ENCODE measurements at regions not wholly inside any gene's neighbourhood (a gene's known extent, or its start where the extent isn't known, plus 50 kb on each side); places are given as distances from the start of the nearest gene placed in this dataset.

DNA sequence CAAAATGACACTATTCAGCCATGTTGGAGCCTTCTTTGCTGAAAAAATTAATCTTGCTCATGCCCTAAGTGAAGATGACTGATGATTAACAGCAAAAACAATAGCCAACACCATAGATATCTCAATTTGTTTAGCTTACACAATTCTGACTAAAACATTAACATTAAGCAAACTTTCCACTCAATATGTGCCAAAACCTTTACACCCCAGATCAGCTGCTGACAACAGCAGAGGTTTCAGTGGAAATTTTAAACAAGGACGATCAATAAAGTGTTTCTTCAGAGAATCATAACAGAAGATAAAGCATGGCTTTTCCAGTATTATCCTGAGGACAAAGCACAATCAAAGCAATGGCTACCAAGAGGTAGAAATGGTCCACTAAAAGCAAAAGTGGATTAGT is 254.4 kb upstream of the GRAMD2B start:
- H3K4me1 ChIP-seq (ENCODE audit: insufficient read depth, insufficient read length), result no peaks in the 10 kb centered on the region
- no peaks in the 10 kb centered on the region for H3K27me3 ChIP-seq (ENCODE audit: insufficient read depth, insufficient read length)
- no peak for DNase-seq (ENCODE audit: low read depth, low spot score)
- no peaks in the 10 kb centered on the region; the same call in 1 of the 2 replicates for H3K9me3 ChIP-seq (ENCODE audit: insufficient read depth, low read length)
- no peak overlapping the region for H3K9ac ChIP-seq (ENCODE audit: insufficient read length, low read depth)
- H3K36me3 ChIP-seq (ENCODE audit: insufficient read depth, insufficient read length, low read length), result no peaks in the 10 kb centered on the region
- TF ChIP-seq YY1 (IDR thresholded peaks at IDR 0.05; ENCODE audit: insufficient read depth, insufficient read length), result no peak
- no peak for TF ChIP-seq ZNF274 (IDR thresholded peaks at IDR 0.05; ENCODE audit: low read depth, low read length)
- TF ChIP-seq SUZ12 (IDR thresholded peaks at IDR 0.05; ENCODE audit: extremely low read depth, insufficient read depth, insufficient read length), result no peak
- no peak overlapping the region for H3K4me3 ChIP-seq (ENCODE audit: insufficient read length, low read depth)

DNA sequence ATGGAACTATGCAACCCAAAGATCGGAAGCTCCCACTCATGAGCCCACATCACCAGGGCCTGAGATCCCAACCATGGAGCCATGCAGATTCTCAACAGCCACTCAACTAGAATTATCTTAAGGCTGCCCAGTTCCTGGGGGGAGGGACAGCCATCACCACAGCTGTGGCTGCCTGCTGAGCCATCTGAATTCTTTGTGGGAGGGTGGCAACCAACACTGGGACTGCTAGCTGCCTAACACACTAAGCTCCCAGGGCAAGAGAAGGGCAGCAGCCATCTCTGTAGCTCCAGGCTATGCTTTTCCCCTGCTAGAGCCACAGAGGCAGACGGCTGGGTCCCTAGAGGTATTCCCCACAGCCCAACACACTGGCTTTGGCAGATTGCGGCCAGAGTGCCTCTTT is 251.3 kb upstream of the GRAMD2B start:
- no peak for TF ChIP-seq SUZ12 (IDR thresholded peaks at IDR 0.05; ENCODE audit: extremely low read depth, insufficient read depth, insufficient read length)
- no peak for TF ChIP-seq ZNF274 (IDR thresholded peaks at IDR 0.05; ENCODE audit: low read depth, low read length)
- no peak for TF ChIP-seq YY1 (IDR thresholded peaks at IDR 0.05; ENCODE audit: insufficient read depth, insufficient read length)
- H3K4me1 ChIP-seq (ENCODE audit: insufficient read depth, insufficient read length), result no peaks in the 10 kb centered on the region
- no peak overlapping the region for H3K9ac ChIP-seq (ENCODE audit: insufficient read length, low read depth)
- no peaks in the 10 kb centered on the region for H3K27me3 ChIP-seq (ENCODE audit: insufficient read depth, insufficient read length)
- no peak for DNase-seq (ENCODE audit: low read depth, low spot score)
- H3K9me3 ChIP-seq (ENCODE audit: insufficient read depth, low read length), result no peaks in the 10 kb centered on the region; the same call in 1 of the 2 replicates
- no peaks in the 10 kb centered on the region for H3K36me3 ChIP-seq (ENCODE audit: insufficient read depth, insufficient read length, low read length)
- H3K4me3 ChIP-seq (ENCODE audit: insufficient read length, low read depth), result no peak overlapping the region

DNA sequence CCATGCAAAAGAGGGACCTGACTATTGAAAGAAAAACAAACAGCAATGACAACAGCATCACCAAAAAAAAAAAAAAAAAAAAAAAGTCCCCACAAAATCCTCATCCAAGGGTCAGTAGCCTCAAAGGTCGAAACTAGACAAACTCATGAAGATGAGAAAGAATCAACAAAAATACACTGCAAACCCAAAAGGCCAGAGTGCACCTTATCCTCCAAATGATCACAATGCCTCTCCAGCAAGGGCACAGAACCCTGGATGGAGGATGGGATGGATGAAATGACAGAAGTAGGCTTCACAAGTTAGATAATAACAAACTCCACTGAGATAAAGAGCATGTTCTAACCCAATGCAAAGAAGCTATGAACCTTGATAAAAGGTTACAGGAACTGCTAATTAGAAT is 250.4 kb upstream of the GRAMD2B start:
- no peaks in the 10 kb centered on the region for H3K27me3 ChIP-seq (ENCODE audit: insufficient read depth, insufficient read length)
- no peak overlapping the region for H3K4me3 ChIP-seq (ENCODE audit: insufficient read length, low read depth)
- no peak overlapping the region for H3K9ac ChIP-seq (ENCODE audit: insufficient read length, low read depth)
- no peaks in the 10 kb centered on the region for H3K4me1 ChIP-seq (ENCODE audit: insufficient read depth, insufficient read length)
- TF ChIP-seq YY1 (IDR thresholded peaks at IDR 0.05; ENCODE audit: insufficient read depth, insufficient read length) (no peak), ZNF274 (IDR thresholded peaks at IDR 0.05; ENCODE audit: low read depth, low read length) (no peak), SUZ12 (IDR thresholded peaks at IDR 0.05; ENCODE audit: extremely low read depth, insufficient read depth, insufficient read length) (no peak)
- H3K36me3 ChIP-seq (ENCODE audit: insufficient read depth, insufficient read length, low read length), result no peaks in the 10 kb centered on the region
- DNase-seq (ENCODE audit: low read depth, low spot score), result no peak
- no peaks in the 10 kb centered on the region; the same call in 1 of the 2 replicates for H3K9me3 ChIP-seq (ENCODE audit: insufficient read depth, low read length)

DNA sequence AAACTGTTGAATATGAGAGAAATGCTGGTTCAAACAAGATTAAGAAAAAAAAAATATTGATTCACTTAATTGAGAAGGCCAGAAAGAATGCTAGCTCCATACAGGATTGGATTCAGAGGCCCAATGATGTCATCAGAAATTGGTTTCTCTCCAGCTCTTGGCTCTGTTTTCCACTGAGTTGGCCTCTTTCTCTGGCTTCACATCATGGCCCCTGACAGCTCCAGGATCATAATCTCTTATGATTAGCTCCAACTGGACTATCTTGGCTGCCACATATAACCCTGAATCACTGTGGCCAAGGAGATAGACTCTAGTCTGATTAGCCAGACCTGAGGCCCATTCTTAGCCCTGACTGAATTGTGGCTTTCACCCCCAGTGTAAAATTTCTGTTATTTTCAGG is 244.7 kb upstream of the GRAMD2B start:
- TF ChIP-seq ZNF274 (IDR thresholded peaks at IDR 0.05; ENCODE audit: low read depth, low read length) (no peak), YY1 (IDR thresholded peaks at IDR 0.05; ENCODE audit: insufficient read depth, insufficient read length) (no peak), SUZ12 (IDR thresholded peaks at IDR 0.05; ENCODE audit: extremely low read depth, insufficient read depth, insufficient read length) (no peak)
- Histone ChIP-seq H3K4me3 (ENCODE audit: insufficient read length, low read depth) (no peak overlapping the region), H3K27me3 (ENCODE audit: insufficient read depth, insufficient read length) (no peaks in the 10 kb centered on the region), H3K9me3 (ENCODE audit: insufficient read depth, low read length) (no peaks in the 10 kb centered on the region), H3K4me1 (ENCODE audit: insufficient read depth, insufficient read length) (no peaks in the 10 kb centered on the region), H3K36me3 (ENCODE audit: insufficient read depth, insufficient read length, low read length) (no peaks in the 10 kb centered on the region), H3K9ac (ENCODE audit: insufficient read length, low read depth) (no peak overlapping the region)
- no peak for DNase-seq (ENCODE audit: low read depth, low spot score)

DNA sequence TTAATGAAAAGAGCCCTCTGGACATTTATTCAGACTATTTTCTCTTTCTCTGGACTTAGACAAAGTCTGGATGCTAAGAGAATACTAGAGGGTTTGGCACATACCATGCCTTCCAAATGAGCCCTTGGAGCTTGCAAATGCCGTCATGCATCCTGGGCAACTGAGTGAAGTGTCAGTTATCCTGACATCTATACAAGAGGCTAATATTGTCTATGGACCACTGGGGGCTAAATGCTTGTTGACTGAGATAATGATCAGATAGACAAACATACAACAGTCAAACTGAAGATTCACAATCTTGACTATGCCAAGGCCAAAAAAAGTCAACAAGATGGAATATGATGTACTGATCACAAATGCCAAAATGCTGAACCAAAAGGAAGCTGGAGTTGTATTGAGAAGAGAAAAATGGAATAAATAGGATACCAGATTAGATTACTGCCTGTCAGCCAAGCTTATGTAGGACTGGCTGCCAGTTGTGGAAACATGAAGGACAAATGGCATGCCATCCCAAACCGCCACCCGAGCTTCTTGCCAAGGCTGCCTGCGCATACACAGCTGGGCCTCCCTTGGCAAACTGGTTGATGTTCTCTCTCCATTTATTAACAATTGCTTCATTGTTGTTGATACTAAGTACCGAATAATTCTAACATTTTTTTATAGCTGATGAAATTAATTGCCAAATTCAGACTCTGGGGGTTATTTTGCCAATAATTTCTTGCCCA is 240.1 kb upstream of the GRAMD2B start:
- no peaks in the 10 kb centered on the region for H3K27me3 ChIP-seq (ENCODE audit: insufficient read depth, insufficient read length)
- H3K4me1 ChIP-seq (ENCODE audit: insufficient read depth, insufficient read length), result no peaks in the 10 kb centered on the region
- H3K9ac ChIP-seq (ENCODE audit: insufficient read length, low read depth), result no peak overlapping the region
- no peak overlapping the region for H3K4me3 ChIP-seq (ENCODE audit: insufficient read length, low read depth)
- TF ChIP-seq SUZ12 (IDR thresholded peaks at IDR 0.05; ENCODE audit: extremely low read depth, insufficient read depth, insufficient read length) (no peak), YY1 (IDR thresholded peaks at IDR 0.05; ENCODE audit: insufficient read depth, insufficient read length) (no peak), ZNF274 (IDR thresholded peaks at IDR 0.05; ENCODE audit: low read depth, low read length) (no peak)
- DNase-seq (ENCODE audit: low read depth, low spot score), result no peak
- H3K36me3 ChIP-seq (ENCODE audit: insufficient read depth, insufficient read length, low read length), result no peaks in the 10 kb centered on the region
- H3K9me3 ChIP-seq (ENCODE audit: insufficient read depth, low read length), result no peaks in the 10 kb centered on the region

DNA sequence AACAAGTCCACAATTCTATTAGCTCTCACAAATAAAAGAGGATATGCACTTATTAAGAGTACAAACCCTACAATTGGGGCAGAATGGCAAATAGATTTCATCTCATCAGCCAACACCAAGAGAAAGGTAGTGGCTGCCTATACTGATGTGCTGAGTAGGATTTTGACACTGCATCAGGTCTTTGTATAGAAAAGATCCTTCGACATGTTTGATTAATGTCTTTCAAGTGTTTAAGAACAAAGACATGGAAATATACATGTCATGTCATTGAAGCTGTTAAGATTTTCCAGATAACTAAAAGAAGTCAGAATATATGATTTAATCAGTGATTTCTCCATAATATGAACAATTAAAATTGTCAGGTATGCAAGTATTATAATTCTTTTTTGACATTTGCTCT is 238.7 kb upstream of the GRAMD2B start:
- Histone ChIP-seq H3K9me3 (ENCODE audit: insufficient read depth, low read length) (no peaks in the 10 kb centered on the region), H3K4me3 (ENCODE audit: insufficient read length, low read depth) (no peak overlapping the region), H3K4me1 (ENCODE audit: insufficient read depth, insufficient read length) (no peaks in the 10 kb centered on the region), H3K9ac (ENCODE audit: insufficient read length, low read depth) (no peak overlapping the region), H3K27me3 (ENCODE audit: insufficient read depth, insufficient read length) (no peaks in the 10 kb centered on the region), H3K36me3 (ENCODE audit: insufficient read depth, insufficient read length, low read length) (no peaks in the 10 kb centered on the region)
- no peak for DNase-seq (ENCODE audit: low read depth, low spot score)
- TF ChIP-seq YY1 (IDR thresholded peaks at IDR 0.05; ENCODE audit: insufficient read depth, insufficient read length) (no peak), ZNF274 (IDR thresholded peaks at IDR 0.05; ENCODE audit: low read depth, low read length) (no peak), SUZ12 (IDR thresholded peaks at IDR 0.05; ENCODE audit: extremely low read depth, insufficient read depth, insufficient read length) (no peak)

DNA sequence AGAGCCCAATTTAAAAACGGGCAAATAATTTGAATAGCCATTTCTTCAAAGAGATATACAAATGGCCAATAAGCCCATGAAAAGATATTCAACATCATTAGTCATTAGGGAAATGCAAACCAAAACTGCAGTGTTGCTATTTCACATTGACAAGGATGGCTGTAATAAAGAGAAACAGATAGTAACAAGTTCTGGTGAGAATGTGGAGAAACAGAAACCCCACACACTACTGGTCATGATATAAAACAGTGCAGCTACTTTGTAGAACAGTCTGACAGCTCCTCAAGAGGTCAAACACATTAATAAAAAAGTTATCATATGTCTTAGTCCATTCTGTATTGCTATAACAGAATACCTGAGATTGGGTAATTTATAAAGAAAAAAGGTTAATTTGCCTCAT is 237.0 kb upstream of the GRAMD2B start:
- Histone ChIP-seq H3K9me3 (ENCODE audit: insufficient read depth, low read length) (no peaks in the 10 kb centered on the region), H3K9ac (ENCODE audit: insufficient read length, low read depth) (no peak overlapping the region), H3K4me3 (ENCODE audit: insufficient read length, low read depth) (no peak overlapping the region), H3K27me3 (ENCODE audit: insufficient read depth, insufficient read length) (no peaks in the 10 kb centered on the region), H3K36me3 (ENCODE audit: insufficient read depth, insufficient read length, low read length) (no peaks in the 10 kb centered on the region), H3K4me1 (ENCODE audit: insufficient read depth, insufficient read length) (no peaks in the 10 kb centered on the region)
- TF ChIP-seq SUZ12 (IDR thresholded peaks at IDR 0.05; ENCODE audit: extremely low read depth, insufficient read depth, insufficient read length), result no peak
- no peak for TF ChIP-seq YY1 (IDR thresholded peaks at IDR 0.05; ENCODE audit: insufficient read depth, insufficient read length)
- TF ChIP-seq ZNF274 (IDR thresholded peaks at IDR 0.05; ENCODE audit: low read depth, low read length), result no peak
- no peak for DNase-seq (ENCODE audit: low read depth, low spot score)
